Fibroblast of mammary gland (primary cell): ENCODE measurements at regions not wholly inside any gene's neighbourhood (a gene's known extent, or its start where the extent isn't known, plus 50 kb on each side); places are given as distances from the start of the nearest gene placed in this dataset.

Source experiments
- DNase-seq: peaks from one replicate; pipeline ENCODE4 v3.0.0-alpha.2; 2010; ENCODE audit warnings: low read depth
- H3K4me3 ChIP-seq: 2 replicates; pipeline ENCODE4 v1.5.1; 2011; ENCODE audit warnings: low read depth, mild to moderate bottlenecking, low read length, moderate library complexity; ENCODE audit not compliant: control insufficient read depth
- CTCF ChIP-seq: conservative IDR thresholded peaks from 2 replicates; pipeline ENCODE4 v1.5.1; 2011; ENCODE audit warnings: low read depth, low read length, inconsistent platforms; ENCODE audit not compliant: control insufficient read depth, insufficient read depth

GRCh38 chr1:36711480-36711879 lies 228.8 kb upstream of the CSF3R start:
- no peak for DNase-seq
- no peak for TF ChIP-seq CTCF
- H3K4me3 ChIP-seq: no peak overlapping the region

GRCh38 chr1:36710951-36711350 lies 228.2 kb upstream of the CSF3R start:
- no peak for TF ChIP-seq CTCF
- H3K4me3 ChIP-seq: no peak overlapping the region
- DNase-seq: no peak

- no peak overlapping the region for H3K4me3 ChIP-seq
- DNase-seq: no peak
- no peak for TF ChIP-seq CTCF
Measured at GRCh38 chr1:36709869-36710481, 227.3 kb upstream of the CSF3R start.

DNA sequence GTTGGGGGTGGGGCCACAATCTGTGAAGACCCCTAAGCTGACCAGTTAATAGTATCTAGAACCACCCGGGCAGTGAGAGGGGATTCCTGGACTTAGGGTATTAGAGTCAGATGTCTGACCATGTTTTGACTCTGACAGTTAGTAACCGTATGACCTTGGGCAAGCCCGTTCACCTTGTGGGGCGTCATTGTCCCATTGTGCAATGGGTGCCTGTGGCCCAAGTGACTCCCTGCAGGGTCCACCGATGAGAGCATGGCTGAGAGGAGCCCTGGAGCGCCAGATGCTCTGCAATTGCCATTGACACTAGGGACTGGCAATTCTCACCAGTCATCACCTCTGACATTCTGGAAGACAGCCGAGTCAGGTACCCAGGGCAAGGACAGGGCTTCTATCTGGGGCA lies 225.9 kb upstream of the CSF3R start:
- no peak overlapping the region for H3K4me3 ChIP-seq
- TF ChIP-seq CTCF: no peak
- no peak for DNase-seq

GRCh38 chr1:36707221-36707620 lies 224.5 kb upstream of the CSF3R start:
- H3K4me3 ChIP-seq: no peak overlapping the region
- DNase-seq: peak; percentile 15
- TF ChIP-seq CTCF: no peak

GRCh38 chr1:36706416-36706815 lies 223.7 kb upstream of the CSF3R start:
- H3K4me3 ChIP-seq: no peak overlapping the region
- no peak for TF ChIP-seq CTCF
- no peak for DNase-seq

- TF ChIP-seq CTCF: no peak
- no peak for DNase-seq
- H3K4me3 ChIP-seq: no peak overlapping the region
Measured at GRCh38 chr1:36705629-36706028, 222.9 kb upstream of the CSF3R start.
